K562 (cell line): ENCODE measurements at regions not wholly inside any gene's neighbourhood (a gene's known extent, or its start where the extent isn't known, plus 50 kb on each side); places are given as distances from the start of the nearest gene placed in this dataset.

Source experiments
- JUN ChIP-seq, 2 experiments: sonication (generic) in 1 of 2; formaldehyde crosslinking in 1 of 2; IDR thresholded peaks; 2 replicates each; pipeline versions ENCODE4 v1.6.1 to v1.8.0; 2012 to 2022; ENCODE audit warnings: borderline replicate concordance in 2 of 2, mild to moderate bottlenecking in 2 of 2, improper control_type of control experiment in 1 of 2, low read depth in 1 of 2, low read length in 1 of 2, missing genetic modification reagents in 1 of 2
- SPI1 ChIP-seq: IDR thresholded peaks from 2 replicates; pipeline ENCODE4 v1.6.1; 2011; ENCODE audit warnings: low read depth, low read length, control low read depth, borderline replicate concordance
- STAT6 ChIP-seq: sonication (generic); formaldehyde crosslinking; IDR thresholded peaks from 2 replicates; pipeline ENCODE4 v1.8.1; 2023; ENCODE audit warnings: mild to moderate bottlenecking, missing genetic modification reagents
- TBP ChIP-seq: optimal IDR thresholded peaks from 2 replicates; pipeline ENCODE3; 2011; ENCODE audit warnings: low read depth, low read length, improper control_type of control experiment
- USF1 ChIP-seq: sonication (generic); formaldehyde crosslinking; IDR thresholded peaks from 2 replicates; pipeline ENCODE4 v1.9.0; 2022; ENCODE audit warnings: mild to moderate bottlenecking, missing genetic modification reagents
- YY1 ChIP-seq, 3 experiments: IDR thresholded peaks; 2 replicates each; pipeline ENCODE4 v1.6.1; 2011; ENCODE audit warnings: low read length in 2 of 3, mild to moderate bottlenecking in 2 of 3, moderate library complexity in 2 of 3, borderline replicate concordance in 1 of 3, control low read depth in 1 of 3, low read depth in 1 of 3; ENCODE audit not compliant: insufficient read depth in 3 of 3, insufficient replicate concordance in 2 of 3, control insufficient read depth in 1 of 3, insufficient read length in 1 of 3; ENCODE audit errors: extremely low read depth in 1 of 3
- ZNF561 ChIP-seq: fragments of 450-650 bp; formaldehyde crosslinking; conservative IDR thresholded peaks from 2 replicates; pipeline ENCODE4 v1.4.0; 2020; ENCODE audit warnings: mild to moderate bottlenecking, moderate library complexity
- ZNF586 ChIP-seq: fragments of 450-650 bp; formaldehyde crosslinking; conservative IDR thresholded peaks from 2 replicates; pipeline ENCODE4 v1.4.0; 2020; ENCODE audit warnings: mild to moderate bottlenecking, moderate library complexity

- TF ChIP-seq YY1 (IDR thresholded peaks at IDR 0.05; ENCODE audit: borderline replicate concordance in 1 of 3, control insufficient read depth in 1 of 3, extremely low read depth in 1 of 3, insufficient read depth in 3 of 3, insufficient read length in 1 of 3, insufficient replicate concordance in 2 of 3, low read depth in 1 of 3, low read length in 2 of 3) (peak in 1 of 3 experiments; percentile 65), SPI1 (0 out of 2 replicates have a peak, but pooled peaks have one; percentile 44), USF1 (CRISPR knock-in tag) (no peak), JUN (IDR thresholded peaks at IDR 0.05; ENCODE audit: borderline replicate concordance, low read depth, low read length) (no peak), JUN (CRISPR knock-in tag; IDR thresholded peaks at IDR 0.05; ENCODE audit: borderline replicate concordance) (no peak), STAT6 (CRISPR knock-in tag) (no peak), ZNF561 (CRISPR knock-in tag) (no peak), ZNF586 (CRISPR knock-in tag) (no peak), TBP (peak; percentile 95)
Observed at GRCh38 chr6:147660334-147661311, 152.1 kb downstream of the SAMD5 start.
